Lower leg skin (tissue), 4 donors: ENCODE measurements at regions not wholly inside any gene's neighbourhood (a gene's known extent, or its start where the extent isn't known, plus 50 kb on each side); places are given as distances from the start of the nearest gene placed in this dataset.

Experiments
- DNase-seq, 2 donors: peaks; one replicate each; pipeline ENCODE4 v3.0.0-alpha.2; 2019; ENCODE audit warnings: low spot score in 2 of 2
- H3K4me3 ChIP-seq: fragments of 200-600 bp; sonication (generic); 2 replicates; pipeline ENCODE4 v1.5.1; 2017; ENCODE audit warnings: mild to moderate bottlenecking, low read depth; ENCODE audit not compliant: poor library complexity, severe bottlenecking
- POLR2A ChIP-seq, 2 donors: fragments of 450-650 bp; IDR thresholded peaks; one replicate each; pipeline ENCODE4 v1.6.1; 2016 to 2017; ENCODE audit warnings: antibody characterized with exemption in 2 of 2, mild to moderate bottlenecking in 1 of 2, moderate library complexity in 1 of 2
- WGBS, 2 donors: methylation state at CpG; one replicate each; pipeline ENCODE4 v1.1.5; 2018; 5-methylcytosine and 5-hydroxymethylcytosine counted together
- intact Hi-C: fragments of 100-400 bp; cut with DNase I; formaldehyde crosslinking; loops from one replicate; pipeline ENCODE4 v1.15.0; 2023; ENCODE audit warnings: low total_unique reads
- TF ChIP-seq, protein P1 (sequence below), 3 donors: fragments of 450-650 bp; IDR thresholded peaks; one replicate each; pipeline ENCODE4 v1.5.1; 2016; ENCODE audit warnings: antibody characterized with exemption in 3 of 3, mild to moderate bottlenecking in 3 of 3, moderate library complexity in 2 of 3

DNA sequence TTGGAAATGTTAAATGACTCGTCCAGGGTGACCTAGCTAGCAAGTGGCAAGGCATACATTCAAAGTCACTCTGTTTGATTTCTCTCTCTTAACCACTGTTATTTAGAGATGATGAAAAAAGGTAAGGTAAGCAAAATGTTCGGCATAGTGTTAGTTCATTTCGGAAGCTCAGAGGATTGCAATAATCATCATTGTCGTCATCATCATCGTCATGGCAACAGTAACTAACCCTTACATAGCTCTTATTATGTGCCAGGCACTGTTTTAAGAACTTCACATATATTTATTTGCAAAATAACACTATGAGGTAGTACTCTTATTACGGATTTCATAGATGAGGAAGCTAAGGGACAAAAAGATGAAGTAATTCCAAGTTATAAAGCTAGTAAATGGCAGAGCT, 292.7 kb upstream of the CXCR4 start:
- intact Hi-C loops = no loop called here
- H3K4me3 ChIP-seq = no peak overlapping the region
- DNase-seq = no peak
- 85 to 87% methylated on average over 6 of the region's 6 CpGs for WGBS, 2 donors
- TF ChIP-seq, protein P1, sequence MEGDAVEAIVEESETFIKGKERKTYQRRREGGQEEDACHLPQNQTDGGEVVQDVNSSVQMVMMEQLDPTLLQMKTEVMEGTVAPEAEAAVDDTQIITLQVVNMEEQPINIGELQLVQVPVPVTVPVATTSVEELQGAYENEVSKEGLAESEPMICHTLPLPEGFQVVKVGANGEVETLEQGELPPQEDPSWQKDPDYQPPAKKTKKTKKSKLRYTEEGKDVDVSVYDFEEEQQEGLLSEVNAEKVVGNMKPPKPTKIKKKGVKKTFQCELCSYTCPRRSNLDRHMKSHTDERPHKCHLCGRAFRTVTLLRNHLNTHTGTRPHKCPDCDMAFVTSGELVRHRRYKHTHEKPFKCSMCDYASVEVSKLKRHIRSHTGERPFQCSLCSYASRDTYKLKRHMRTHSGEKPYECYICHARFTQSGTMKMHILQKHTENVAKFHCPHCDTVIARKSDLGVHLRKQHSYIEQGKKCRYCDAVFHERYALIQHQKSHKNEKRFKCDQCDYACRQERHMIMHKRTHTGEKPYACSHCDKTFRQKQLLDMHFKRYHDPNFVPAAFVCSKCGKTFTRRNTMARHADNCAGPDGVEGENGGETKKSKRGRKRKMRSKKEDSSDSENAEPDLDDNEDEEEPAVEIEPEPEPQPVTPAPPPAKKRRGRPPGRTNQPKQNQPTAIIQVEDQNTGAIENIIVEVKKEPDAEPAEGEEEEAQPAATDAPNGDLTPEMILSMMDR (IDR thresholded peaks at IDR 0.05) = no peak
- TF ChIP-seq POLR2A (IDR thresholded peaks at IDR 0.05) = no peak

DNA sequence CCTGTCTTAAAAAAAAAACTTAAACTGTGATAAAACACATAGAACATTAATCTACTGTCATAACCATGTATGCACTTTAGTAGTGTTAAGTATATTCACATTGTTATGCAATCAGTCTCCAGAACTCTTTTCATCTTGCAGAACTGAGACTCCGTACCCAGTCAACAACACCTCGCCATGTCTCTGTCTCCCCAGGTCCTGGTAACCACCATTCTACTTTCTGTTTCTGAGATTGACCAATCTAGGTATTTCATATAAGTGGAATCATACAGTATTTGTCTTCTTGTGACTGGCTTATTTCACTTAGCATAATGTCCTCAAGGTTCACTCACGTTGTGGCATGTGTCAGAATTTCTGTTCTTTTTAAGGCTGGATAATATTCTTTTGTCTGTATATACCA, 290.8 kb upstream of the CXCR4 start:
- 69 to 75% methylated on average over 3 of the region's 3 CpGs for WGBS, 2 donors
- no peak for DNase-seq
- TF ChIP-seq, protein P1 (IDR thresholded peaks at IDR 0.05) = no peak
- no peak for TF ChIP-seq POLR2A (IDR thresholded peaks at IDR 0.05)
- no peak overlapping the region for H3K4me3 ChIP-seq
- intact Hi-C loops = no loop called here

DNA sequence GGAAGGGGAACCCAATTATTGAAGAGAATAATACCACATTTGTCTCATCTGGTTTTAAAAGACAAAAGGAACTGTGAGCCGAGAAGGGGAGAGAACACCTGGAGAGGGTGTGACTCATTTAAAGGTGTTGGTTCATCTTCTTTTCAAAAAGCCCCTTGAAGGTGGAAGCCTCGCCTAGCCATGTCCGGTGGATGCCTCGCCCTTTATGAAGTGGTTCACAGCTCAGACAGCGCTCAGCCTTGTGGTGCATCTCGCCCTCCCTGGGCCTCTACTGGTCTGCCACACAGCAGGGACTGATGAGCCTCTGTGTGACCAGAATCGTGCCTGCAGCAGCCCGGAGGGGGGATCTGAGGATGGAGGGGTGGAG, 290.0 kb upstream of the CXCR4 start:
- H3K4me3 ChIP-seq = no peak overlapping the region
- WGBS, 2 donors = 43 to 55% methylated on average over 7 to 8 of the region's 8 CpGs
- no peak for TF ChIP-seq POLR2A (IDR thresholded peaks at IDR 0.05)
- TF ChIP-seq, protein P1 (IDR thresholded peaks at IDR 0.05) = no peak
- no peak for DNase-seq
- intact Hi-C loops = no loop called here

DNA sequence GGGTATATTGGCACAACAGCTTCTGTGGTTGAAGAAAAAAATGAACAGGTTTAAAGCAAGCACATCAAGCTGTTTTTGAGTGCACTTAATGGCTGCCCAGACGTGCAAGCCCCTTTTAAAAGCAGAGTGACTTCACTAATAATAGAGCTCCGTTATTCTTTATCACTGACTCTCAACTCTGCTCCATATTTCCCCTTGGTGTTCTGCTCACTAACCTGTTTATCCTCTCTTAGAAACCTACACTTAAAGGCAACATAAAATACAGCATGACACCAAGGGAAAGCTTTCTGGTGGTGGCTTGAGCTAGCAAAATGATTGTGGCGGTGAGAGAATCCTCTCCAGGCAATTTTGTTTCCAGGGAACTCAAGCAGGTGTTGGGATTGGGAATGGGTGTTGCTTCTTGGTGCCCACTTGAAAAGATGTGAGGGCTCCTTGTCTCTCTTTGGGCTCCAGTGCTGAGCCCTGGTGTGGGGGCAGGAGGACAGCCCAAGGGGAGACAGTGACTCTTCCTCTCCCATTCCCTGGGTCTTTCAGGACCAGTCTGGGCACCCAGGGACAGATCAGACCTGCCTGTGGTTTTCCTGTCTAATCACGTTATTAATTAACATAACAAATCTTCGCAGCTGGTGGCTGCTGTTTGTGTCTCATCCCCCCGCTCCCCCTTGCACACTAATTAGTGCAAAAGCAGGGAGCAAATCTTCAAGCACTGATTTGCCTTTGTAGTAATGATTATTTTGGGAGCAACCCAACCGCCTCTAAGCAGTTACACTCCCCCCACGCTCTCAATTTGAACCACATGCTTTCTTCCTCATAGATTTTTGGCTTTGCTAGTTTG, 289.4 kb upstream of the CXCR4 start:
- intact Hi-C loops = no loop called here
- no peak overlapping the region for H3K4me3 ChIP-seq
- TF ChIP-seq POLR2A (IDR thresholded peaks at IDR 0.05) = no peak
- TF ChIP-seq, protein P1 (IDR thresholded peaks at IDR 0.05) = no peak
- 22 to 31% methylated on average over 8 of the region's 8 CpGs for WGBS, 2 donors
- no peak for DNase-seq

DNA sequence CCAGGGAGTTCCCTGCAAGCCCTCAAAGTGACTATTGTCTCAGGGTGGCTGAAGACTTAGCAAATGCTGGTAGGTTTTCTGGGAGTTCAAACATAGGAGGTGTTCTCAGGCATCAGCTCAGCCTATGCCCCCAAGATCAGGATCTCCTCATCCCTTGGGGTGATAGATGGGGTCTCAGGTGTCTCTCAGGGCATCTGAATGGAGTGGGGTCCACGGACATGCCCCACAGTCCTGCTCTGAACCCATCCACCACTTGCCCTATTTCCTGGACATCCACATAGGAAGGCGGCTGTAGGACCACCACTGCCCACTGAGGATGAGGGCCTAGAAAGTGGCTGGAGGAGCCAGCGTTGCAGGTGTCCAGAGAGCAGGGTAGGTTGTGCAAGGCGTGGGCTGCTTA, 287.0 kb upstream of the CXCR4 start:
- H3K4me3 ChIP-seq = no peak overlapping the region
- 81 to 89% methylated on average over 4 of the region's 4 CpGs for WGBS, 2 donors
- intact Hi-C loops = no loop called here
- no peak for DNase-seq
- TF ChIP-seq POLR2A (IDR thresholded peaks at IDR 0.05) = no peak
- TF ChIP-seq, protein P1 (IDR thresholded peaks at IDR 0.05) = no peak

DNA sequence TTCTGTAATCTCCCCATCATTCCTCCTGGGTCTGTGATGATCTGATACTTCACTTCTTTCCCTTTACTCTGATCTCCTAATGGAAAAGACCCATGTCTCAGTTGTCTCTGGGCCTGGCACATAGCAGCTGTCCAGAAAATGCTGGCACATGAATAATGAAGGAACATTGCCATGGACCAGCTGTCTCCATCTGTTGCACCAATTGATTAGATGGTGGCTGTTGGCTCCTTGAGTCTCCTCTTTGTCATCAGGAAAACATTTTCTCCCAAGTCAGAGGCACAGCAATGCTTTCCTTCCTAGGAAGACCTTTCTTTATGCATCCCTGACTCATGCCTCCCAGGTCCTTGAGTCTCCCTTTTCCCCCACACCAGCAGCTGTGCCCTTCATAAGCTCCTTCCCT, 286.2 kb upstream of the CXCR4 start:
- H3K4me3 ChIP-seq = no peak overlapping the region
- intact Hi-C loops = no loop called here
- TF ChIP-seq, protein P1 (IDR thresholded peaks at IDR 0.05) = no peak
- TF ChIP-seq POLR2A (IDR thresholded peaks at IDR 0.05) = no peak
- no peak for DNase-seq
